ENCODE measurements at regions not wholly inside any gene's neighbourhood (a gene's known extent, or its start where the extent isn't known, plus 50 kb on each side); places are given as distances from the start of the nearest gene placed in this dataset.

GRCh38 chr5:98638111-98638510 is 135.4 kb upstream of the RGMB start:
- DNase-seq: no peak

- no peak for DNase-seq
Observed at GRCh38 chr5:98638701-98639100, 134.8 kb upstream of the RGMB start.

- no peak for DNase-seq
Observed at GRCh38 chr5:98639274-98639673, 134.2 kb upstream of the RGMB start.

- DNase-seq: no peak
Observed at GRCh38 chr5:98641671-98642070, 131.8 kb upstream of the RGMB start.

GRCh38 chr5:98643569-98643968 is 129.9 kb upstream of the RGMB start:
- no peak for DNase-seq

GRCh38 chr5:98651715-98652114 is 121.7 kb upstream of the RGMB start:
- no peak for DNase-seq

- no peak for DNase-seq
Observed at GRCh38 chr5:98656125-98656795, 117.2 kb upstream of the RGMB start.

GRCh38 chr5:98656796-98657195 is 116.7 kb upstream of the RGMB start:
- no peak for DNase-seq

GRCh38 chr5:98657559-98657958 is 115.9 kb upstream of the RGMB start:
- DNase-seq: no peak

GRCh38 chr5:98663521-98663920 is 109.9 kb upstream of the RGMB start:
- DNase-seq: no peak

GRCh38 chr5:98664736-98665135 is 108.7 kb upstream of the RGMB start:
- no peak for DNase-seq

GRCh38 chr5:98679963-98680362 is 93.5 kb upstream of the RGMB start:
- no peak for DNase-seq

- DNase-seq: no peak
Observed at GRCh38 chr5:98690002-98690401, 83.5 kb upstream of the RGMB start.

GRCh38 chr5:98694902-98695301 is 78.6 kb upstream of the RGMB start:
- DNase-seq: no peak

- DNase-seq: no peak
Observed at GRCh38 chr5:98698359-98698758, 75.1 kb upstream of the RGMB start.

- no peak for DNase-seq
Observed at GRCh38 chr5:98700730-98701129, 72.7 kb upstream of the RGMB start.

GRCh38 chr5:98705841-98706240 is 67.6 kb upstream of the RGMB start:
- DNase-seq: no peak

- DNase-seq: no peak
Observed at GRCh38 chr5:98709681-98710080, 63.8 kb upstream of the RGMB start.

GRCh38 chr5:98713027-98713426 is 60.4 kb upstream of the RGMB start:
- no peak for DNase-seq

- DNase-seq: no peak
Observed at GRCh38 chr5:98713856-98714255, 59.6 kb upstream of the RGMB start.

- DNase-seq: no peak
Observed at GRCh38 chr5:98714710-98715288, 58.7 kb upstream of the RGMB start.

GRCh38 chr5:98721231-98721928 is 52.1 kb upstream of the RGMB start:
- no peak for DNase-seq

- DNase-seq: no peak
Observed at GRCh38 chr5:98722188-98722587, 51.3 kb upstream of the RGMB start.

GRCh38 chr5:98723061-98723460 is 50.4 kb upstream of the RGMB start:
- DNase-seq: no peak

Data from NCI-H2029 (cell line).